ENCODE measurements at regions not wholly inside any gene's neighbourhood (a gene's known extent, or its start where the extent isn't known, plus 50 kb on each side); places are given as distances from the start of the nearest gene placed in this dataset.

DNA sequence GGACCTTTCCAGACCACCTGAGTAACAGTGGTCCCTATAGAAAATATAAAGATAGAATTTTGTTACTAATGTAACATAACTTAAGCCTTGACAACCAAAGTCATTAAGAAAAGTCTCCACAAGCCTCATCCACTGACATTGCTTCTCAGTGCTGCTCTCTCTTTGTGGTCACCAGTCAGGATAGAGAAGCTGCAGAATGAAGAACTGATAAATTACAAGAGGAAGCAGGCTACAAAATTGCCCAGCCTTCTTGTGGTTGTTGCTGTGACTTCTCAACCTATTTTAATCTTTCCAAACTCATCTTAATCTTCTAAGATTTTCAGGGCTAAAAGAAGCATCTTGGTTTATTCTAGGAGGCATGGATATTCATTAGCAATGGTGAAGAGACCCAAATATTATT, 343.8 kb downstream of the MZT1 start:
- ATAC-seq (no peak), DNase-seq (no peak)
- Histone ChIP-seq H3K27ac (no peak overlapping the region), H3K4me3 (no peak overlapping the region), H3K27me3 (ENCODE audit: insufficient read depth in 3 of 3, low read length in 2 of 3) (no peaks in the 10 kb centered on the region), H3K9me3 (no peaks in the 10 kb centered on the region), H3K36me3 (ENCODE audit: insufficient read depth in 1 of 2, low read depth in 1 of 2) (no peaks in the 10 kb centered on the region), H3K4me1 (no peaks in the 10 kb centered on the region)
- TF ChIP-seq, protein P1, sequence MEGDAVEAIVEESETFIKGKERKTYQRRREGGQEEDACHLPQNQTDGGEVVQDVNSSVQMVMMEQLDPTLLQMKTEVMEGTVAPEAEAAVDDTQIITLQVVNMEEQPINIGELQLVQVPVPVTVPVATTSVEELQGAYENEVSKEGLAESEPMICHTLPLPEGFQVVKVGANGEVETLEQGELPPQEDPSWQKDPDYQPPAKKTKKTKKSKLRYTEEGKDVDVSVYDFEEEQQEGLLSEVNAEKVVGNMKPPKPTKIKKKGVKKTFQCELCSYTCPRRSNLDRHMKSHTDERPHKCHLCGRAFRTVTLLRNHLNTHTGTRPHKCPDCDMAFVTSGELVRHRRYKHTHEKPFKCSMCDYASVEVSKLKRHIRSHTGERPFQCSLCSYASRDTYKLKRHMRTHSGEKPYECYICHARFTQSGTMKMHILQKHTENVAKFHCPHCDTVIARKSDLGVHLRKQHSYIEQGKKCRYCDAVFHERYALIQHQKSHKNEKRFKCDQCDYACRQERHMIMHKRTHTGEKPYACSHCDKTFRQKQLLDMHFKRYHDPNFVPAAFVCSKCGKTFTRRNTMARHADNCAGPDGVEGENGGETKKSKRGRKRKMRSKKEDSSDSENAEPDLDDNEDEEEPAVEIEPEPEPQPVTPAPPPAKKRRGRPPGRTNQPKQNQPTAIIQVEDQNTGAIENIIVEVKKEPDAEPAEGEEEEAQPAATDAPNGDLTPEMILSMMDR (IDR thresholded peaks at IDR 0.05), result no peak
- intact Hi-C loops (cut with DNase I), result no loop called here

DNA sequence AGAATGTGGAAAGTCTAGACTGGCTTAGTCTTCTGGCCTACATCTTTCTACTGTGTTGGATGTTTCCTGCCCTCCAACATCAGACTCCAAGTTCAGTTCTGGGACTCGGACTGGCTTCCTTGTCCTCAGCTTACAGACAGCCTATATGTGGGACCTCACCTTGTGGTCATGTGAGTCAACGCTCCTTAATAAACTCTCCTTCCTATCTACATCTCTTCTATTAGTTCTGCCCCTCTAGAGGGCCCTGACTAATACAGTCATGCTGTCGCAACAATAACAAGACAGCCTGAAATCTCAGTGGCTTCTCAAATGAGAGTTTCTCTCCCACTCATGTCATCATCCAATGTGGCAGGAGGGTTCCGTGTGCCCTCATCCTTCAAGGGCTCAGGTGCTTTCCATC, 347.8 kb downstream of the MZT1 start:
- Histone ChIP-seq H3K27ac (no peak overlapping the region), H3K4me3 (no peak overlapping the region), H3K36me3 (ENCODE audit: insufficient read depth in 1 of 2, low read depth in 1 of 2) (no peaks in the 10 kb centered on the region), H3K9me3 (peaks cover 6% of the 10 kb centered on the region), H3K4me1 (no peaks in the 10 kb centered on the region), H3K27me3 (ENCODE audit: insufficient read depth in 3 of 3, low read length in 2 of 3) (no peaks in the 10 kb centered on the region)
- intact Hi-C loops (cut with DNase I), result no loop called here
- DNase-seq (no peak), ATAC-seq (no peak)
- WGBS, 3 donors, result 79 to 90% (median 88%) methylated on average over 4 of the region's 4 CpGs
- TF ChIP-seq, protein P1 (IDR thresholded peaks at IDR 0.05), result no peak

DNA sequence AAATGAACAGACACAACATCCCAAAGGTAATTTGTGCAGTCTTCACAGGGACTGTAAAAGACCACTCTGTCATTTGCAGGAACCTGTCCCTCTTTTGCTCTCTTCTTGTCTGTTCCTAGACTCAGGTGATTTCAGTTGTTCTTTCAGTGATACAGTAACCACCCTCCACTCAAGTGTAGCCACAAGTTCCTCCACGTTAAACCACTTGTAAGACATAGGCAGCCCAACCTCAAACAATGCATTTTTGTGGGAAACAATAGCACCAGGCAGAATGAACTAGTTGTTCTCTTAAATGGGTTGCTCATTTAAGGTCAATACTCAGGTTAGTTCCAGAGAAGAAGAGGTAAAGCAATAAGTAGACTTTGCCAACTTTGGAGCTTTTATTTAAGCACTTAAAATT, 359.4 kb downstream of the MZT1 start:
- Histone ChIP-seq H3K36me3 (ENCODE audit: insufficient read depth in 1 of 2, low read depth in 1 of 2) (no peaks in the 10 kb centered on the region), H3K9me3 (peaks cover 11% of the 10 kb centered on the region), H3K27me3 (ENCODE audit: insufficient read depth in 3 of 3, low read length in 2 of 3) (no peaks in the 10 kb centered on the region), H3K4me1 (no peaks in the 10 kb centered on the region), H3K4me3 (no peak overlapping the region), H3K27ac (no peak overlapping the region)
- no peak for ATAC-seq
- intact Hi-C loops (cut with DNase I), result no loop called here
- TF ChIP-seq, protein P1 (IDR thresholded peaks at IDR 0.05), result no peak
- 28 to 52% (median 52%) methylated on average over 1 of the region's 1 CpG for WGBS, 3 donors
- no peak for DNase-seq

DNA sequence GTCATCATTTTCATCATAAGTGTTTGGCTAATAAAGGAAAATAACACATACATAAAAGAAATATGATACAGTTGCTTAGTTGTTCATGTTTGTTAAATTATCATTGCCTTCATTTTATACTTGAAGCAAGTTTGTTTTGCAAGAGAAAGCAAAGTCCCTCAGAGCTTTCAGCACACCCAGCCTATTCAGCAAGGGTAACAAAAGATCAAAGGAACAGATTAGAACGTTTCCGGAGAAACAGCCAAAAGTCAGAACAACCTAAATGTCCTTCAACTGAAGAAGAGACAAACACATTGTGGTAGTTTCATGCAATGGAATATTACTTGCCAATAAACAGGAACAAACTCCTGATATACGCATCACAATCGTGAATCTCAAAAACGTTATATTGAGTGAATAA, 380.7 kb downstream of the MZT1 start:
- no peak overlapping the region for H3K27ac ChIP-seq
- no peaks in the 10 kb centered on the region for H3K9me3 ChIP-seq
- intact Hi-C loops (cut with DNase I), result no loop called here
- no peaks in the 10 kb centered on the region for H3K36me3 ChIP-seq (ENCODE audit: insufficient read depth in 1 of 2, low read depth in 1 of 2)
- WGBS, 3 donors, result 72 to 77% (median 73%) methylated on average over 5 of the region's 5 CpGs
- DNase-seq (no peak), ATAC-seq (no peak)
- H3K27me3 ChIP-seq (ENCODE audit: insufficient read depth in 3 of 3, low read length in 2 of 3), result no peaks in the 10 kb centered on the region
- no peaks in the 10 kb centered on the region for H3K4me1 ChIP-seq
- no peak overlapping the region for H3K4me3 ChIP-seq
- TF ChIP-seq, protein P1 (IDR thresholded peaks at IDR 0.05), result no peak

DNA sequence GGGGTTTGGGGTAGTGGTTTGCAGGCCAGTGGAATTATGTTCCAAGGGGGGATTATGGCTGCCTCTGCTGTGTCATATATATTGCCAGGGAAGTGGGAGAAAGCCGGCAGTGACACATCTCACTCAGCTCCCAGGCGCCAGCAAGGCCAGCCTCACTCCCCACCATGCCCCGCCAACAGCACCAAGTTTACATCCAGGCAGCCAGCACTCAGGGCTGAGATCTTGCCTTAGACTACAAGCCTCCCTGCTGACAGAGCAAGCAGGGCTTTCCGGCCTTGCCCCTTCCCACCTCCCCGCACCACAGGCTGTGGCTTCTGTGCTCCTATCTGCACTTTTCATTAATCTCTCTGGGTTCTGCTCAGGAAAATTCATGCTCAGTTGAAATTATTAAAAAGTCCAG, 385.1 kb downstream of the MZT1 start:
- ATAC-seq (no peak), DNase-seq (no peak)
- Histone ChIP-seq H3K36me3 (ENCODE audit: insufficient read depth in 1 of 2, low read depth in 1 of 2) (no peaks in the 10 kb centered on the region), H3K9me3 (no peaks in the 10 kb centered on the region), H3K4me1 (no peaks in the 10 kb centered on the region), H3K27me3 (ENCODE audit: insufficient read depth in 3 of 3, low read length in 2 of 3) (no peaks in the 10 kb centered on the region), H3K4me3 (no peak overlapping the region), H3K27ac (no peak overlapping the region)
- TF ChIP-seq, protein P1 (IDR thresholded peaks at IDR 0.05), result no peak
- intact Hi-C loops (cut with DNase I), result no loop called here
- WGBS, 3 donors, result 91 to 97% (median 94%) methylated on average over 5 of the region's 5 CpGs

All from psoas muscle (tissue), 7 donors.